Activated CD4-positive, CD25-positive, alpha-beta regulatory T cell treated with anti-CD3 and anti-CD28 coated beads, Interleukin-2, amount 50 U/mL, for 16 hours (primary cell): ENCODE measurements at regions not wholly inside any gene's neighbourhood (a gene's known extent, or its start where the extent isn't known, plus 50 kb on each side); places are given as distances from the start of the nearest gene placed in this dataset.
"Not testable (repeated sequence)": the region's sequence is repeated elsewhere in the genome, so short reads cannot be mapped to it uniquely, and the experiment has no call there.

ENCODE experiments used
- DNase-seq: peaks from one replicate; pipeline ENCODE4 v3.0.0-alpha.2; 2020; ENCODE audit warnings: low read depth, low spot score

- peak; percentile 81 for DNase-seq
Measured at GRCh38 chr15:26082221-26083109, 219.3 kb upstream of the ATP10A start.

- no peak for DNase-seq
Measured at GRCh38 chr15:26081758-26082220, 218.7 kb upstream of the ATP10A start.

- DNase-seq, result no peak
Measured at GRCh38 chr15:26075770-26076169, 212.6 kb upstream of the ATP10A start.

- no peak for DNase-seq
Measured at GRCh38 chr15:26073430-26074333, 210.6 kb upstream of the ATP10A start.

- DNase-seq, result no peak
Measured at GRCh38 chr15:26070095-26070532, 207.0 kb upstream of the ATP10A start.

GRCh38 chr15:26069231-26069641 is 206.1 kb upstream of the ATP10A start:
- DNase-seq, result no peak

- DNase-seq, result no peak
Measured at GRCh38 chr15:26066896-26067295, 203.8 kb upstream of the ATP10A start.

- no peak for DNase-seq
Measured at GRCh38 chr15:26065723-26066122, 202.6 kb upstream of the ATP10A start.

- DNase-seq, result no peak
Measured at GRCh38 chr15:26061248-26061647, 198.1 kb upstream of the ATP10A start.

GRCh38 chr15:26056766-26057165 is 193.6 kb upstream of the ATP10A start:
- not testable (repeated sequence) for DNase-seq

- no peak for DNase-seq
Measured at GRCh38 chr15:26051761-26052675, 188.9 kb upstream of the ATP10A start.

- no peak for DNase-seq
Measured at GRCh38 chr15:26050984-26051383, 187.9 kb upstream of the ATP10A start.

GRCh38 chr15:26049900-26050657 is 187.0 kb upstream of the ATP10A start:
- no peak for DNase-seq

- no peak for DNase-seq
Measured at GRCh38 chr15:26048669-26049068, 185.5 kb upstream of the ATP10A start.

- no peak for DNase-seq
Measured at GRCh38 chr15:26045516-26045915, 182.4 kb upstream of the ATP10A start.

GRCh38 chr15:26043018-26043417 is 179.9 kb upstream of the ATP10A start:
- DNase-seq, result no peak

GRCh38 chr15:26038693-26039092 is 175.6 kb upstream of the ATP10A start:
- DNase-seq, result no peak

- DNase-seq, result no peak
Measured at GRCh38 chr15:26037369-26037768, 174.2 kb upstream of the ATP10A start.

- DNase-seq, result no peak
Measured at GRCh38 chr15:26033493-26033892, 170.4 kb upstream of the ATP10A start.

GRCh38 chr15:26032162-26032846 is 169.2 kb upstream of the ATP10A start:
- no peak for DNase-seq
